ENCODE measurements at regions not wholly inside any gene's neighbourhood (a gene's known extent, or its start where the extent isn't known, plus 50 kb on each side); places are given as distances from the start of the nearest gene placed in this dataset.

- TF ChIP-seq CTCF (IDR thresholded peaks at IDR 0.05) (no peak), POLR2A (IDR thresholded peaks at IDR 0.05) (no peak)
Measured at GRCh38 chr10:43793704-43794103, 145.0 kb upstream of the ZNF32 start.

Data from gastroesophageal sphincter (tissue), 3 donors.